DOHH2 (cell line): ENCODE measurements at regions not wholly inside any gene's neighbourhood (a gene's known extent, or its start where the extent isn't known, plus 50 kb on each side); places are given as distances from the start of the nearest gene placed in this dataset.

Experiments
- H3F3A ChIP-seq: fragments of 200-600 bp; sonication (generic), shearing (Covaris generic); 2 replicates; pipeline ENCODE4 v1.6.0; 2016; ENCODE audit warnings: antibody characterized with exemption, mild to moderate bottlenecking; ENCODE audit not compliant: control insufficient read depth, insufficient read depth
- H3K27ac ChIP-seq: fragments of 200-600 bp; sonication (generic); 2 replicates; pipeline ENCODE4 v1.5.1; 2014; ENCODE audit warnings: low read depth, mild to moderate bottlenecking, low read length, moderate library complexity
- H3K27me3 ChIP-seq: fragments of 200-600 bp; sonication (generic); 2 replicates; pipeline ENCODE4 v1.6.1; 2014; ENCODE audit warnings: mild to moderate bottlenecking, low read length, mixed read lengths; ENCODE audit not compliant: control insufficient read depth
- H3K36me3 ChIP-seq: fragments of 200-600 bp; sonication (generic); 2 replicates; pipeline ENCODE4 v1.6.1; 2014; ENCODE audit warnings: mild to moderate bottlenecking, low read length, moderate library complexity, mixed read lengths; ENCODE audit not compliant: control insufficient read depth
- H3K4me1 ChIP-seq: fragments of 200-600 bp; sonication (generic); 2 replicates; pipeline ENCODE4 v1.6.1; 2014; ENCODE audit warnings: mild to moderate bottlenecking, low read length, mixed read lengths; ENCODE audit not compliant: control insufficient read depth
- H3K4me2 ChIP-seq: fragments of 200-600 bp; sonication (generic); 2 replicates; pipeline ENCODE4 v1.6.0; 2014; ENCODE audit warnings: mild to moderate bottlenecking, low read length, moderate library complexity
- H3K4me3 ChIP-seq: fragments of 200-600 bp; sonication (generic); 2 replicates; pipeline ENCODE4 v1.5.1; 2014; ENCODE audit warnings: mild to moderate bottlenecking, low read length, mixed read lengths
- H3K79me2 ChIP-seq: fragments of 200-600 bp; sonication (generic); 2 replicates; pipeline ENCODE4 v1.6.1; 2014; ENCODE audit warnings: mild to moderate bottlenecking, low read length, mixed read lengths; ENCODE audit not compliant: control insufficient read depth
- H3K9me2 ChIP-seq: fragments of 200-600 bp; sonication (generic); replicated peaks from 2 replicates; pipeline ENCODE4 v1.6.1; 2014; ENCODE audit warnings: mild to moderate bottlenecking, low read length, mixed read lengths; ENCODE audit not compliant: control insufficient read depth
- H3K9me3 ChIP-seq: fragments of 200-600 bp; sonication (generic); 2 replicates; pipeline ENCODE4 v1.6.1; 2014; ENCODE audit warnings: antibody characterized with exemption, low read length, mixed read lengths; ENCODE audit not compliant: control insufficient read depth, insufficient read depth
- H4K20me1 ChIP-seq: fragments of 200-600 bp; sonication (generic); 2 replicates; pipeline ENCODE4 v1.6.0; 2014; ENCODE audit warnings: low read depth, mild to moderate bottlenecking, antibody characterized with exemption, low read length, moderate library complexity; ENCODE audit not compliant: control insufficient read depth, insufficient read depth
- CTCF ChIP-seq: fragments of 200-600 bp; sonication (generic); IDR thresholded peaks from one replicate; pipeline ENCODE4 v1.5.1; 2014; ENCODE audit warnings: antibody characterized with exemption, mild to moderate bottlenecking, low read depth, low read length; ENCODE audit not compliant: poor library complexity, severe bottlenecking
- EZH2phosphoT487 ChIP-seq: fragments of 200-600 bp; sonication (generic); IDR thresholded peaks from 2 replicates; pipeline ENCODE4 v1.6.1; 2017; ENCODE audit warnings: borderline replicate concordance, mild to moderate bottlenecking, antibody characterized with exemption, low read length, moderate library complexity, mixed read lengths

GRCh38 chr5:125575891-125576505, 829.6 kb upstream of the ZNF608 start:
- TF ChIP-seq CTCF = no peak
- TF ChIP-seq EZH2phosphoT487 = no peak
- no peaks in the 10 kb centered on the region for H4K20me1 ChIP-seq

GRCh38 chr5:125576822-125577221, 830.4 kb upstream of the ZNF608 start:
- Histone ChIP-seq H3K4me1 (no peaks in the 10 kb centered on the region), H3K9me2 (no peaks in the 10 kb centered on the region), H3F3A (no peaks in the 10 kb centered on the region), H3K9me3 (no peaks in the 10 kb centered on the region), H3K27me3 (no peaks in the 10 kb centered on the region), H3K27ac (no peak overlapping the region), H3K4me2 (no peak overlapping the region), H3K4me3 (no peak overlapping the region), H3K36me3 (no peaks in the 10 kb centered on the region), H4K20me1 (no peaks in the 10 kb centered on the region), H3K79me2 (no peaks in the 10 kb centered on the region)
- no peak for TF ChIP-seq CTCF
- no peak for TF ChIP-seq EZH2phosphoT487

More at GRCh38 chr5:125575891-125576505, 829.6 kb upstream of the ZNF608 start:
- Histone ChIP-seq H3K36me3 (no peaks in the 10 kb centered on the region), H3K79me2 (no peaks in the 10 kb centered on the region), H3K4me1 (no peaks in the 10 kb centered on the region), H3K27me3 (no peaks in the 10 kb centered on the region), H3K9me3 (no peaks in the 10 kb centered on the region), H3K4me2 (no peak overlapping the region), H3F3A (no peaks in the 10 kb centered on the region), H3K4me3 (no peak overlapping the region), H3K9me2 (no peaks in the 10 kb centered on the region), H3K27ac (no peak overlapping the region)

- no peaks in the 10 kb centered on the region for H3K27me3 ChIP-seq
- no peaks in the 10 kb centered on the region for H4K20me1 ChIP-seq
- no peak overlapping the region for H3K27ac ChIP-seq
- H3K79me2 ChIP-seq = no peaks in the 10 kb centered on the region
- TF ChIP-seq EZH2phosphoT487 = no peak
- no peaks in the 10 kb centered on the region for H3K4me1 ChIP-seq
- no peaks in the 10 kb centered on the region for H3K36me3 ChIP-seq
- no peak overlapping the region for H3K4me3 ChIP-seq
- H3K4me2 ChIP-seq = no peak overlapping the region
- no peaks in the 10 kb centered on the region for H3F3A ChIP-seq
- H3K9me3 ChIP-seq = no peaks in the 10 kb centered on the region
- H3K9me2 ChIP-seq = no peaks in the 10 kb centered on the region
These were observed 832.1 kb upstream of the ZNF608 start for GRCh38 chr5:125578551-125578950.

- Histone ChIP-seq H3F3A (no peaks in the 10 kb centered on the region), H3K9me2 (no peaks in the 10 kb centered on the region), H3K36me3 (no peaks in the 10 kb centered on the region), H3K27ac (no peak overlapping the region), H3K79me2 (no peaks in the 10 kb centered on the region), H3K4me2 (no peak overlapping the region), H4K20me1 (no peaks in the 10 kb centered on the region), H3K4me1 (no peaks in the 10 kb centered on the region), H3K27me3 (no peaks in the 10 kb centered on the region), H3K4me3 (no peak overlapping the region), H3K9me3 (no peaks in the 10 kb centered on the region)
- TF ChIP-seq CTCF (no peak), EZH2phosphoT487 (no peak)
These were observed 832.7 kb upstream of the ZNF608 start for GRCh38 chr5:125579182-125579581.
